ENCODE measurements at regions not wholly inside any gene's neighbourhood (a gene's known extent, or its start where the extent isn't known, plus 50 kb on each side); places are given as distances from the start of the nearest gene placed in this dataset.
A peak's percentile ranks its signal among the peaks of the same experiment; 100 is the strongest.

GRCh38 chr18:40789286-40789685 is 1165.7 kb upstream of the PIK3C3 start:
- no peak for DNase-seq (ENCODE audit: low read depth)

GRCh38 chr18:40782453-40783130 is 1172.4 kb upstream of the PIK3C3 start:
- DNase-seq (ENCODE audit: low read depth) = no peak

GRCh38 chr18:40769786-40770185 is 1185.2 kb upstream of the PIK3C3 start:
- DNase-seq (ENCODE audit: low read depth) = no peak

- DNase-seq (ENCODE audit: low read depth) = no peak
These were observed 1194.8 kb upstream of the PIK3C3 start for GRCh38 chr18:40760251-40760650.

- DNase-seq (ENCODE audit: low read depth) = no peak
These were observed 1200.6 kb upstream of the PIK3C3 start for GRCh38 chr18:40754477-40754876.

- no peak for DNase-seq (ENCODE audit: low read depth)
These were observed 1202.7 kb upstream of the PIK3C3 start for GRCh38 chr18:40752316-40752715.

- no peak for DNase-seq (ENCODE audit: low read depth)
These were observed 1203.8 kb upstream of the PIK3C3 start for GRCh38 chr18:40751186-40751585.

- no peak for DNase-seq (ENCODE audit: low read depth)
These were observed 1216.0 kb upstream of the PIK3C3 start for GRCh38 chr18:40739029-40739428.

- no peak for DNase-seq (ENCODE audit: low read depth)
These were observed 1216.6 kb upstream of the PIK3C3 start for GRCh38 chr18:40738321-40738880.

- no peak for DNase-seq (ENCODE audit: low read depth)
These were observed 1246.3 kb upstream of the PIK3C3 start for GRCh38 chr18:40708726-40709125.

- DNase-seq (ENCODE audit: low read depth) = no peak
These were observed 1247.2 kb upstream of the PIK3C3 start for GRCh38 chr18:40707797-40708196.

- DNase-seq (ENCODE audit: low read depth) = no peak
These were observed 1256.9 kb upstream of the PIK3C3 start for GRCh38 chr18:40698129-40698528.

- DNase-seq (ENCODE audit: low read depth) = no peak
These were observed 1259.5 kb upstream of the PIK3C3 start for GRCh38 chr18:40695526-40695925.

GRCh38 chr18:40692871-40693270 is 1262.2 kb upstream of the PIK3C3 start:
- no peak for DNase-seq (ENCODE audit: low read depth)

- no peak for DNase-seq (ENCODE audit: low read depth)
These were observed 1265.0 kb upstream of the PIK3C3 start for GRCh38 chr18:40690062-40690461.

GRCh38 chr18:40687399-40687798 is 1267.6 kb upstream of the PIK3C3 start:
- no peak for DNase-seq (ENCODE audit: low read depth)

- DNase-seq (ENCODE audit: low read depth) = no peak
These were observed 1268.2 kb upstream of the PIK3C3 start for GRCh38 chr18:40686836-40687235.

GRCh38 chr18:40685219-40685618 is 1269.8 kb upstream of the PIK3C3 start:
- DNase-seq (ENCODE audit: low read depth) = peak; percentile 7

GRCh38 chr18:40678318-40678717 is 1276.7 kb upstream of the PIK3C3 start:
- DNase-seq (ENCODE audit: low read depth) = no peak

- no peak for DNase-seq (ENCODE audit: low read depth)
These were observed 1278.4 kb upstream of the PIK3C3 start for GRCh38 chr18:40676668-40677067.

GRCh38 chr18:40673150-40673549 is 1281.9 kb upstream of the PIK3C3 start:
- DNase-seq (ENCODE audit: low read depth) = no peak

- no peak for DNase-seq (ENCODE audit: low read depth)
These were observed 1282.4 kb upstream of the PIK3C3 start for GRCh38 chr18:40672590-40672989.

GRCh38 chr18:40670668-40671375 is 1284.2 kb upstream of the PIK3C3 start:
- DNase-seq (ENCODE audit: low read depth) = no peak

All from EH (cell line).